ENCODE measurements at regions not wholly inside any gene's neighbourhood (a gene's known extent, or its start where the extent isn't known, plus 50 kb on each side); places are given as distances from the start of the nearest gene placed in this dataset.

DNA sequence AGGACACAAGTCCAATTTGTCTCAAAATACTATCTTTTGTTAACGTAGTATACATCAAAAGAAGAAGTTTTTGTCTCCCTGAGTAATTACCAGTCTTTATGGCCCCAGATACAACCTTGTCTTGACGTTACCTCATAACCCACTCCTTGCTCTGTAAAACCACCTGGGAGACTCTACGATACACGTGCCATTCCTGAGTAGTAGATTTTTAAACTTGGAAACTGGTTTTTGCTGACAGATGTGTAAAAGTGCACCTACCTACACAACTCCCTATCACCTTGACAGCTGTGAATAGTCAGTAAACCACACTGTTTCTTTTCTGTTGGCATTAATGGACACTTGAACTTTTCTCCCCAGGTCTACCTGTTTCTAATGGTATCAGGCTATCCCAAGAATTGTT is 51.7 kb upstream of the RARB start:
- TF ChIP-seq, protein P1, sequence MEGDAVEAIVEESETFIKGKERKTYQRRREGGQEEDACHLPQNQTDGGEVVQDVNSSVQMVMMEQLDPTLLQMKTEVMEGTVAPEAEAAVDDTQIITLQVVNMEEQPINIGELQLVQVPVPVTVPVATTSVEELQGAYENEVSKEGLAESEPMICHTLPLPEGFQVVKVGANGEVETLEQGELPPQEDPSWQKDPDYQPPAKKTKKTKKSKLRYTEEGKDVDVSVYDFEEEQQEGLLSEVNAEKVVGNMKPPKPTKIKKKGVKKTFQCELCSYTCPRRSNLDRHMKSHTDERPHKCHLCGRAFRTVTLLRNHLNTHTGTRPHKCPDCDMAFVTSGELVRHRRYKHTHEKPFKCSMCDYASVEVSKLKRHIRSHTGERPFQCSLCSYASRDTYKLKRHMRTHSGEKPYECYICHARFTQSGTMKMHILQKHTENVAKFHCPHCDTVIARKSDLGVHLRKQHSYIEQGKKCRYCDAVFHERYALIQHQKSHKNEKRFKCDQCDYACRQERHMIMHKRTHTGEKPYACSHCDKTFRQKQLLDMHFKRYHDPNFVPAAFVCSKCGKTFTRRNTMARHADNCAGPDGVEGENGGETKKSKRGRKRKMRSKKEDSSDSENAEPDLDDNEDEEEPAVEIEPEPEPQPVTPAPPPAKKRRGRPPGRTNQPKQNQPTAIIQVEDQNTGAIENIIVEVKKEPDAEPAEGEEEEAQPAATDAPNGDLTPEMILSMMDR (conservative IDR thresholded peaks at IDR 0.05; ENCODE audit: low read depth in 2 of 2) = no peak
- no peak for TF ChIP-seq EZH2phosphoT487 (IDR thresholded peaks at IDR 0.05; ENCODE audit: unreplicated experiment)
- TF ChIP-seq, protein P2, sequence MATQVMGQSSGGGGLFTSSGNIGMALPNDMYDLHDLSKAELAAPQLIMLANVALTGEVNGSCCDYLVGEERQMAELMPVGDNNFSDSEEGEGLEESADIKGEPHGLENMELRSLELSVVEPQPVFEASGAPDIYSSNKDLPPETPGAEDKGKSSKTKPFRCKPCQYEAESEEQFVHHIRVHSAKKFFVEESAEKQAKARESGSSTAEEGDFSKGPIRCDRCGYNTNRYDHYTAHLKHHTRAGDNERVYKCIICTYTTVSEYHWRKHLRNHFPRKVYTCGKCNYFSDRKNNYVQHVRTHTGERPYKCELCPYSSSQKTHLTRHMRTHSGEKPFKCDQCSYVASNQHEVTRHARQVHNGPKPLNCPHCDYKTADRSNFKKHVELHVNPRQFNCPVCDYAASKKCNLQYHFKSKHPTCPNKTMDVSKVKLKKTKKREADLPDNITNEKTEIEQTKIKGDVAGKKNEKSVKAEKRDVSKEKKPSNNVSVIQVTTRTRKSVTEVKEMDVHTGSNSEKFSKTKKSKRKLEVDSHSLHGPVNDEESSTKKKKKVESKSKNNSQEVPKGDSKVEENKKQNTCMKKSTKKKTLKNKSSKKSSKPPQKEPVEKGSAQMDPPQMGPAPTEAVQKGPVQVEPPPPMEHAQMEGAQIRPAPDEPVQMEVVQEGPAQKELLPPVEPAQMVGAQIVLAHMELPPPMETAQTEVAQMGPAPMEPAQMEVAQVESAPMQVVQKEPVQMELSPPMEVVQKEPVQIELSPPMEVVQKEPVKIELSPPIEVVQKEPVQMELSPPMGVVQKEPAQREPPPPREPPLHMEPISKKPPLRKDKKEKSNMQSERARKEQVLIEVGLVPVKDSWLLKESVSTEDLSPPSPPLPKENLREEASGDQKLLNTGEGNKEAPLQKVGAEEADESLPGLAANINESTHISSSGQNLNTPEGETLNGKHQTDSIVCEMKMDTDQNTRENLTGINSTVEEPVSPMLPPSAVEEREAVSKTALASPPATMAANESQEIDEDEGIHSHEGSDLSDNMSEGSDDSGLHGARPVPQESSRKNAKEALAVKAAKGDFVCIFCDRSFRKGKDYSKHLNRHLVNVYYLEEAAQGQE (IDR thresholded peaks at IDR 0.05; ENCODE audit: unreplicated experiment) = no peak
- TF ChIP-seq EZH2 (IDR thresholded peaks at IDR 0.05; ENCODE audit: low read depth, unreplicated experiment) = no peak
- no peak for TF ChIP-seq POLR2AphosphoS5 (IDR thresholded peaks at IDR 0.05; ENCODE audit: low read depth)
- TF ChIP-seq JUNB (IDR thresholded peaks at IDR 0.05; ENCODE audit: unreplicated experiment) = no peak
- TF ChIP-seq CREB1 (CRISPR knock-in tag; IDR thresholded peaks at IDR 0.05; ENCODE audit: low read depth) = no peak
- no peak for TF ChIP-seq ZNF331 (CRISPR knock-in tag; IDR thresholded peaks at IDR 0.05; ENCODE audit: low read depth)
